ENCODE measurements at regions not wholly inside any gene's neighbourhood (a gene's known extent, or its start where the extent isn't known, plus 50 kb on each side); places are given as distances from the start of the nearest gene placed in this dataset.

DNA sequence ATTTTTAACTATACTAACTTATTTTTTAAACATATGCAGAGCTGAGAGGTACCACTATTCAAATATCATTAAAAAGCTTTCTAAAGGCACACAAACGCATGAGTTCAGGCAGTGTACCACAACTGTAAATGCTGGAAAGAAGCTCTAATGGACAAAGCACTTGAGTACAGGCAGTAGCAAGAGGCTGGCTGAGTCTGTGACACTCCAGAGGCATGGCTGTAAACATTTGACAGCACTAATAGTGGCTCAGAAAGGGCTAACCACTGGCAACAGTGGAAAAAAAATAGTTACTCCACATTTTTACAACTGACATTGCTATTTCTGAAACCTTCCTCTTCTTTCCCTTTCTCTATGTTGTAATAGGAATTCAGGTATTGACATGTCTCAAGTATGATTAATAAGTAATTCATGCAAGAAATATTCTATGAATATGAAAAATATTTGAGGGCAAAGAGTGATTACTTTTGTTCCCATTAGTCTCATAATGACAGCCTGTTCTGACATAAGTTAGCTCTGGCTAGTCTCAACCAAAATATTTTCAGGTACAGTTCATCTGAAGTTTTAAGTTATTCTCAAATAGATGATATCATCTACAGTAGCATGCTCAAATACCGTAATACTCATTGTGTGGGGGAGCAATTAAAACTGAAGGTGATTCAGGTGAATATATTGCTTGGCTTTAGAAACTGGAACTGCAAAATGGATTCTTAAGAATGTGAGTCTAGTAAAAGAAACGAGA lies 324.0 kb upstream of the POT1 start:
- H3K9me2 ChIP-seq (replicated peaks; ENCODE audit: insufficient read depth) = no peaks in the 10 kb centered on the region
- H4K20me1 ChIP-seq (ENCODE audit: insufficient read depth, poor library complexity, severe bottlenecking) = no peaks in the 10 kb centered on the region
- H2AFZ ChIP-seq = no peak overlapping the region
- 55% methylated on average over 3 of the region's 3 CpGs for WGBS (ENCODE audit: low lambda C conversion rate, missing lambda C conversion rate)
- no peaks in the 10 kb centered on the region for H3K36me3 ChIP-seq (replicated peaks; ENCODE audit: insufficient read depth, low read depth)
- no peak for TF ChIP-seq CTCF (IDR thresholded peaks at IDR 0.05; ENCODE audit: poor library complexity)
- no peak for TF ChIP-seq EZH2phosphoT487 (IDR thresholded peaks at IDR 0.05; ENCODE audit: low read depth, severe bottlenecking, unreplicated experiment)
- TF ChIP-seq EZH2 (IDR thresholded peaks at IDR 0.05; ENCODE audit: borderline replicate concordance) = no peak
- H3K4me2 ChIP-seq = no peak overlapping the region
- H3K27me3 ChIP-seq = no peaks in the 10 kb centered on the region
- H3K79me2 ChIP-seq = no peaks in the 10 kb centered on the region
- DNase-seq (ENCODE audit: low spot score) = no peak
- no peak overlapping the region for H3K27ac ChIP-seq
- H3K4me1 ChIP-seq (ENCODE audit: insufficient read depth) = no peaks in the 10 kb centered on the region
- H3K4me3 ChIP-seq = no peak overlapping the region
- no peaks in the 10 kb centered on the region for H3K9me3 ChIP-seq (ENCODE audit: low read depth)

DNA sequence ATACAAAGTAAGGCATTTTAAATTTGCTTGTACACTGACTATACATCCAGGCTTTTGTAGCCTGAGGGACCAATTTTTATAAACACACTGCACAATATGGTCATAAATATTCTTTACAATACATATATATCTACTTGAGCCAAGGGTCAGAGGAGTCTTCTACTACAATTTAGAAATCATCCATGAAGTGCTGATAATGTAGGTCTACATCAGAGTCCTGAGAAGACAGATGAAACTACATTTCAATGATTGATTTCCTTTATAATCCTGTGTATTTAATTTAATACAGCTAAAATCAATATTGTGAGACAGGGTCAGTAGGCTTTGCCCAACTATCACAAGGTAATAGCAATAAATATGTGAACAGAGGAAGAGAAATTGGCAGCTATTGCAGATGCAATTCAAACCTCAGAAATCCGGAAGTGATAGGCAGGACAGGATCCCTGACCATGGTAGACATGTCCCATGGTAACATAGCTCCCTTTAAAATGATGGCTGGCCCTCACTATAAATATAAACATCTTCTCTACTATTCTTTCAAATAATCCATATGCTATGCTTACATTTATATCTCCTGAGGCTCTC lies 318.0 kb upstream of the POT1 start:
- H3K4me3 ChIP-seq = no peak overlapping the region
- TF ChIP-seq EZH2phosphoT487 (IDR thresholded peaks at IDR 0.05; ENCODE audit: low read depth, severe bottlenecking, unreplicated experiment) (no peak), EZH2 (IDR thresholded peaks at IDR 0.05; ENCODE audit: borderline replicate concordance) (no peak), CTCF (IDR thresholded peaks at IDR 0.05; ENCODE audit: poor library complexity) (no peak)
- H2AFZ ChIP-seq = no peak overlapping the region
- no peaks in the 10 kb centered on the region for H3K4me1 ChIP-seq (ENCODE audit: insufficient read depth)
- 71% methylated on average over 1 of the region's 1 CpG for WGBS (ENCODE audit: low lambda C conversion rate, missing lambda C conversion rate)
- DNase-seq (ENCODE audit: low spot score) = no peak
- H3K36me3 ChIP-seq (replicated peaks; ENCODE audit: insufficient read depth, low read depth) = no peaks in the 10 kb centered on the region
- H3K27ac ChIP-seq = no peak overlapping the region
- no peaks in the 10 kb centered on the region for H3K9me3 ChIP-seq (ENCODE audit: low read depth)
- H3K4me2 ChIP-seq = no peak overlapping the region
- no peaks in the 10 kb centered on the region for H3K9me2 ChIP-seq (replicated peaks; ENCODE audit: insufficient read depth)
- H3K27me3 ChIP-seq = no peaks in the 10 kb centered on the region
- no peaks in the 10 kb centered on the region for H4K20me1 ChIP-seq (ENCODE audit: insufficient read depth, poor library complexity, severe bottlenecking)
- no peaks in the 10 kb centered on the region for H3K79me2 ChIP-seq

DNA sequence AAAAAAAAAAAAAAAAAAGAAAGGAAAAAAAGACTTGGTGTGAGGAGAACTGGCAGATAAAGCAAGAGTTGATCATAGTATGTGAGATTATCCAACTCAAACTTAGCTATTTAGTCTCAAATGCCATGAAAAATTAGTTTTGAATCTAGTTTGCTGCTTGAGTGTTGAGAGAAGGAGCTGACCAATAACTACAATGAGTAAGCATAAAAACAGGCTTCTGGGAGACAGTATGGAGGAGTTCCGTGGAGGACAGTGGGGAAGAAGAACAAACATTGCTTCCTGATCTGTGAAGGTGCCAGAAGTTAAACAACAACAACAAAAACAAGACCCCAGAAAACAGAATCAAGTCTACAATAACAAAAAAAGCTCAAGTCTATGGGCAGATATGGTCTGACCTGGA lies 317.1 kb upstream of the POT1 start:
- no peaks in the 10 kb centered on the region for H3K9me3 ChIP-seq (ENCODE audit: low read depth)
- H4K20me1 ChIP-seq (ENCODE audit: insufficient read depth, poor library complexity, severe bottlenecking) = no peaks in the 10 kb centered on the region
- H3K4me3 ChIP-seq = no peak overlapping the region
- 81% methylated on average over 1 of the region's 1 CpG for WGBS (ENCODE audit: low lambda C conversion rate, missing lambda C conversion rate)
- no peak overlapping the region for H2AFZ ChIP-seq
- no peak for DNase-seq (ENCODE audit: low spot score)
- H3K27ac ChIP-seq = no peak overlapping the region
- TF ChIP-seq CTCF (IDR thresholded peaks at IDR 0.05; ENCODE audit: poor library complexity) = no peak
- no peak for TF ChIP-seq EZH2 (IDR thresholded peaks at IDR 0.05; ENCODE audit: borderline replicate concordance)
- no peak for TF ChIP-seq EZH2phosphoT487 (IDR thresholded peaks at IDR 0.05; ENCODE audit: low read depth, severe bottlenecking, unreplicated experiment)
- no peak overlapping the region for H3K4me2 ChIP-seq
- H3K79me2 ChIP-seq = no peaks in the 10 kb centered on the region
- no peaks in the 10 kb centered on the region for H3K9me2 ChIP-seq (replicated peaks; ENCODE audit: insufficient read depth)
- H3K27me3 ChIP-seq = no peaks in the 10 kb centered on the region
- no peaks in the 10 kb centered on the region for H3K36me3 ChIP-seq (replicated peaks; ENCODE audit: insufficient read depth, low read depth)
- no peaks in the 10 kb centered on the region for H3K4me1 ChIP-seq (ENCODE audit: insufficient read depth)

All from hepatocyte (in vitro differentiated cells).